ENCODE measurements at regions not wholly inside any gene's neighbourhood (a gene's known extent, or its start where the extent isn't known, plus 50 kb on each side); places are given as distances from the start of the nearest gene placed in this dataset.
"Not testable (repeated sequence)": the region's sequence is repeated elsewhere in the genome, so short reads cannot be mapped to it uniquely, and the experiment has no call there.

DNA sequence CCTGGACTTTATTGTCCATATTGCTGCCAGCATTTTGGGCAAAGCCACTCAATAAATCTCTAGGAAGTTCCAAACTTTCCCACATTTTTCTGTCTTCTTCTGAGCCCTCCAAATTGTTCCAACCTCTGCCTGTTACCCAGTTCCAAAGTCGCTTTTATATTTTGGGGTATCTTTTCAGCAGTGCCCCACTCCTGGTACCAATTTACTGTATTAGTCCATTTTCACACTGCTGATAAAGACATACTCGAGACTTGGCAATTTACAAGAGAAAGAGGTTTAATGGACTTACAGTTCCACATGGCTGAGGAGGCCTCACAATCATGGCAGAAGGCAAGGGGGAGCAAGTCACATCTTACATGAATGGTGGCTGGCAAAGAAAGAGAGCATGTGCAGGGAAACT is 53.4 kb downstream of the AHSP start:
- not testable (repeated sequence) for DNase-seq (ENCODE audit: low spot score); H3K4me3 Mint-ChIP-seq; H3K36me3 Mint-ChIP-seq (ENCODE audit: low read depth); H3K27me3 Mint-ChIP-seq (ENCODE audit: low read depth); H3K4me1 Mint-ChIP-seq (ENCODE audit: low read depth); H3K27ac Mint-ChIP-seq
- H3K9me3 Mint-ChIP-seq = peaks cover 43% of the 10 kb centered on the region

- not testable (repeated sequence) for H3K27me3 Mint-ChIP-seq (ENCODE audit: low read depth); H3K4me1 Mint-ChIP-seq (ENCODE audit: low read depth); H3K4me3 Mint-ChIP-seq; DNase-seq (ENCODE audit: low spot score); H3K36me3 Mint-ChIP-seq (ENCODE audit: low read depth); H3K27ac Mint-ChIP-seq
- peaks cover 67% of the 10 kb centered on the region for H3K9me3 Mint-ChIP-seq
Observed at GRCh38 chr16:31601737-31602384, 74.2 kb downstream of the AHSP start.

- no peaks in the 10 kb centered on the region for H3K27me3 Mint-ChIP-seq (ENCODE audit: low read depth)
- no peaks in the 10 kb centered on the region for H3K36me3 Mint-ChIP-seq (ENCODE audit: low read depth)
- H3K4me3 Mint-ChIP-seq = no peak overlapping the region
- no peak overlapping the region for H3K27ac Mint-ChIP-seq
- peaks cover 29% of the 10 kb centered on the region for H3K9me3 Mint-ChIP-seq
- no peak for DNase-seq (ENCODE audit: low spot score)
- H3K4me1 Mint-ChIP-seq (ENCODE audit: low read depth) = no peaks in the 10 kb centered on the region
Observed at GRCh38 chr16:31618130-31618529, 90.4 kb downstream of the AHSP start.

GRCh38 chr16:31636433-31636832 is 108.7 kb downstream of the AHSP start:
- H3K4me1 Mint-ChIP-seq (ENCODE audit: low read depth) = no peaks in the 10 kb centered on the region
- no peaks in the 10 kb centered on the region for H3K27me3 Mint-ChIP-seq (ENCODE audit: low read depth)
- H3K9me3 Mint-ChIP-seq = peaks cover 5% of the 10 kb centered on the region
- H3K36me3 Mint-ChIP-seq (ENCODE audit: low read depth) = no peaks in the 10 kb centered on the region
- H3K4me3 Mint-ChIP-seq = no peak overlapping the region
- DNase-seq (ENCODE audit: low spot score) = no peak
- H3K27ac Mint-ChIP-seq = no peak overlapping the region

- H3K27me3 Mint-ChIP-seq (ENCODE audit: low read depth) = no peaks in the 10 kb centered on the region
- H3K4me1 Mint-ChIP-seq (ENCODE audit: low read depth) = no peaks in the 10 kb centered on the region
- H3K27ac Mint-ChIP-seq = no peak overlapping the region
- no peak overlapping the region for H3K4me3 Mint-ChIP-seq
- H3K9me3 Mint-ChIP-seq = peaks cover 10% of the 10 kb centered on the region
- no peaks in the 10 kb centered on the region for H3K36me3 Mint-ChIP-seq (ENCODE audit: low read depth)
- no peak for DNase-seq (ENCODE audit: low spot score)
Observed at GRCh38 chr16:31641279-31641678, 113.6 kb downstream of the AHSP start.

DNA sequence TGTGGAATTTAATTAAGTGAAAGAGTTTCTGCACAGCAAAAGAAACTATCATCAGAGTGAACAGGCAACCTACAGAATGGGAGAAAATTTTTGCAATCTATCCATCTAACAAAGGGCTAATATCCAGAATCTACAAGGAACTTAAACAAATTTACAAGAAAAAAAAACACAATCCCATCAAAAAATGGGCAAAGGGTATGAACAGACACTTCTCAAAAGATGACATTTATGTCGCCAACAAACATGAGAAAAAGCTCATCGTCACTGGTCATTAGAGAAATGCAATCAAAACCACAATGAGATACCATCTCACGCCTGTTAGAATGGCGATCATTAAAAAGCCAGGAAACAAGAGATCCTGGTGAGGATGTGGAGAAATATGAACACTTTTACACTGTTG is 128.0 kb downstream of the AHSP start:
- not testable (repeated sequence) for H3K27ac Mint-ChIP-seq; H3K27me3 Mint-ChIP-seq (ENCODE audit: low read depth); DNase-seq (ENCODE audit: low spot score); H3K36me3 Mint-ChIP-seq (ENCODE audit: low read depth); H3K4me3 Mint-ChIP-seq; H3K4me1 Mint-ChIP-seq (ENCODE audit: low read depth)
- H3K9me3 Mint-ChIP-seq = peaks cover 25% of the 10 kb centered on the region

GRCh38 chr16:31664683-31665482 is 137.2 kb downstream of the AHSP start:
- Mint-ChIP-seq H3K27ac (no peak overlapping the region), H3K36me3 (ENCODE audit: low read depth) (no peaks in the 10 kb centered on the region), H3K4me1 (ENCODE audit: low read depth) (no peaks in the 10 kb centered on the region), H3K9me3 (peaks cover 37% of the 10 kb centered on the region), H3K27me3 (ENCODE audit: low read depth) (no peaks in the 10 kb centered on the region), H3K4me3 (no peak overlapping the region)
- no peak for DNase-seq (ENCODE audit: low spot score)

DNA sequence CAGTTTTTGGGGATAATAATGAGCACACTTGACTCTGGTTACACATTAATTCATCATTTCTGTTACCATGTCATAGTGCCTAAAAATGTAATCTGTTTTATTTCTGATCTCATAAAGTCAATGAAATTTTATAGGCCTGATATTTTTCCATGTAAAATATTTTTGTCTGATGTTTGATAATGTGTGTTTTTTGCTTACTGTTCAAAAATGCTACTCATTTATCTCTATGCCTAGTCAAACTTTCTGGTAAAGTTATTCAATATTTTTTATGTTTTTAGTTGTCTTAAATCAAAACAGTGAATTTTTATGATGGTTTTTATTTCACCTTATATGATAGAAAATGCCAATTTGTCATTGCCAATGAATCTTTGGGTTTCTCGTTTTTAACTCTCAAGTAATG is 147.0 kb downstream of the AHSP start:
- peaks cover 25% of the 10 kb centered on the region for H3K9me3 Mint-ChIP-seq
- H3K4me1 Mint-ChIP-seq (ENCODE audit: low read depth) = peaks cover 6% of the 10 kb centered on the region
- peaks cover 1% of the 10 kb centered on the region for H3K36me3 Mint-ChIP-seq (ENCODE audit: low read depth)
- no peak overlapping the region for H3K4me3 Mint-ChIP-seq
- DNase-seq (ENCODE audit: low spot score) = no peak
- no peaks in the 10 kb centered on the region for H3K27me3 Mint-ChIP-seq (ENCODE audit: low read depth)
- no peak overlapping the region for H3K27ac Mint-ChIP-seq

DNA sequence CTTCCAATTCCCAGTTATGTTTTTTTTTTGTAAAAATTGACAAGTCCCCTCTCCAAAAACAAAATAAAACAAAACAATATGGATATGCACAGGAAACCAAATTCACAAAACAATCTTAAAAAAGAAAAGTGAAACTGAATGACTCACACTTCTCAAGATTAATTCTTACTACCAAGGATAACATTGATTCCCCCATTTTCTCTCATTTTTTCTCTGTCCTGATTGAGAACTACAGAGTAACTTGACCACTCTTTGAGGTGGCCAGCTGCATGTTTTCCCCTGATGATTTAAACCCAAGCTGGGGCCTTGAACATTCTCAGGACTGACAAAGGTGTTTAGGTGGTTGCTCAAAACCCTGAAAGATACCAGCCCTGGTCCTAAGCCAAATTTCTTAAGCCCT is 149.0 kb downstream of the AHSP start:
- H3K9me3 Mint-ChIP-seq = peaks cover 15% of the 10 kb centered on the region
- H3K4me1 Mint-ChIP-seq (ENCODE audit: low read depth) = peaks cover 6% of the 10 kb centered on the region
- H3K36me3 Mint-ChIP-seq (ENCODE audit: low read depth) = peaks cover 1% of the 10 kb centered on the region
- H3K4me3 Mint-ChIP-seq = no peak overlapping the region
- DNase-seq (ENCODE audit: low spot score) = no peak
- no peak overlapping the region for H3K27ac Mint-ChIP-seq
- H3K27me3 Mint-ChIP-seq (ENCODE audit: low read depth) = no peaks in the 10 kb centered on the region

DNA sequence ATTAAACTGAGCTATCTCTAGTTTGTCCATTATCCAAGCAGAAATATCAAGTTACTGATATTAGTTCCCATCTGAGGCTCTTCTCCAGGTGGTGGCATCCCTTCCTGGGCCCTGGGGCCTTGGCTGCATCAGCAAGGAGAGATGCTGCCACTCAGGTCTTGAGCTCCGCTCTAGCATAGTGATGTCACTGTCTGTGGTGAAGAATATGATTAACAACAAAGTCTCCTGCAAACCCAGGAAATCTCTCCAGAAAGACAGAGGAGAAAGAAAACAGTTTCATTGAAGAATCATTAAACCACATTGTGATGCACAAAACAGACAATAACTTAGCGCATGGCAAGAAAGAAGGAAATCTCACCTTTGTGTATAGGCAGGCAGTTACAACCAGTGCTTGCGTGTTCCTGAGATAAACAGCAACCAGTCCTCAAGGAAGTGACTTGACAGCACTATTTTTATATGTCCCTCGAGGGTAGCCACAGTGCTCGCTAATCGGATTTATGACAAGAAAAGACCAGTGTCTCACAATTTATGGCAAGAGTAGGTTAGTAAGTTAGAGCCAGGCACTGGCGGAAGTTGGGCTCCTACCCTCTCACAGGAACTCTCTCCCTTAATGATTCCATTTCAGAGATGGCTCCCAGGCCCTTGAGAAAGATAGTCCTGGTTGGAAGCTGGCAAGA is 151.1 kb downstream of the AHSP start:
- H3K36me3 Mint-ChIP-seq (ENCODE audit: low read depth) = peaks cover 1% of the 10 kb centered on the region
- H3K4me1 Mint-ChIP-seq (ENCODE audit: low read depth) = peaks cover 6% of the 10 kb centered on the region
- no peak overlapping the region for H3K27ac Mint-ChIP-seq
- peaks cover 18% of the 10 kb centered on the region for H3K9me3 Mint-ChIP-seq
- H3K4me3 Mint-ChIP-seq = no peak overlapping the region
- DNase-seq (ENCODE audit: low spot score) = no peak
- no peaks in the 10 kb centered on the region for H3K27me3 Mint-ChIP-seq (ENCODE audit: low read depth)

- not testable (repeated sequence) for DNase-seq (ENCODE audit: low spot score); H3K27ac Mint-ChIP-seq; H3K27me3 Mint-ChIP-seq (ENCODE audit: low read depth); H3K4me1 Mint-ChIP-seq (ENCODE audit: low read depth); H3K36me3 Mint-ChIP-seq (ENCODE audit: low read depth); H3K4me3 Mint-ChIP-seq
- peaks cover 25% of the 10 kb centered on the region for H3K9me3 Mint-ChIP-seq
Observed at GRCh38 chr16:31689331-31689730, 161.6 kb downstream of the AHSP start.

GRCh38 chr16:31692338-31692737 is 164.6 kb downstream of the AHSP start:
- Mint-ChIP-seq H3K27me3 (ENCODE audit: low read depth) (peaks cover 11% of the 10 kb centered on the region), H3K9me3 (peaks cover 17% of the 10 kb centered on the region)
- not testable (repeated sequence) for DNase-seq (ENCODE audit: low spot score); H3K4me3 Mint-ChIP-seq; H3K4me1 Mint-ChIP-seq (ENCODE audit: low read depth); H3K27ac Mint-ChIP-seq; H3K36me3 Mint-ChIP-seq (ENCODE audit: low read depth)

- DNase-seq (ENCODE audit: low spot score) = no peak
- Mint-ChIP-seq H3K4me1 (ENCODE audit: low read depth) (peaks cover 8% of the 10 kb centered on the region), H3K27me3 (ENCODE audit: low read depth) (peaks cover 18% of the 10 kb centered on the region), H3K4me3 (no peak overlapping the region), H3K9me3 (peaks cover 11% of the 10 kb centered on the region), H3K27ac (no peak overlapping the region), H3K36me3 (ENCODE audit: low read depth) (peaks cover 2% of the 10 kb centered on the region)
Observed at GRCh38 chr16:31693733-31694132, 166.0 kb downstream of the AHSP start.

- peaks cover 10% of the 10 kb centered on the region for H3K9me3 Mint-ChIP-seq
- no peak overlapping the region for H3K4me3 Mint-ChIP-seq
- no peak for DNase-seq (ENCODE audit: low spot score)
- H3K36me3 Mint-ChIP-seq (ENCODE audit: low read depth) = peaks cover 2% of the 10 kb centered on the region
- H3K4me1 Mint-ChIP-seq (ENCODE audit: low read depth) = peaks cover 8% of the 10 kb centered on the region
- H3K27ac Mint-ChIP-seq = no peak overlapping the region
- H3K27me3 Mint-ChIP-seq (ENCODE audit: low read depth) = peaks cover 18% of the 10 kb centered on the region
Observed at GRCh38 chr16:31694461-31694860, 166.8 kb downstream of the AHSP start.

Measured in T-helper 2 cell treated with Interferon-gamma antibody and Interleukin-4, amounts not matched to agents 5 μg/mL and 100 μg/mL, for 36 hours (primary cell).